ENCODE measurements at regions not wholly inside any gene's neighbourhood (a gene's known extent, or its start where the extent isn't known, plus 50 kb on each side); places are given as distances from the start of the nearest gene placed in this dataset.

Small RNA genes in the stretch of these regions (small RNA-seq; reads per million reads assigned to genes)
- gene MIR548AJ1, result 0 reads per million in 2 experiments

Data from SK-MEL-5 (cell line).